ENCODE measurements at regions not wholly inside any gene's neighbourhood (a gene's known extent, or its start where the extent isn't known, plus 50 kb on each side); places are given as distances from the start of the nearest gene placed in this dataset.

DNA sequence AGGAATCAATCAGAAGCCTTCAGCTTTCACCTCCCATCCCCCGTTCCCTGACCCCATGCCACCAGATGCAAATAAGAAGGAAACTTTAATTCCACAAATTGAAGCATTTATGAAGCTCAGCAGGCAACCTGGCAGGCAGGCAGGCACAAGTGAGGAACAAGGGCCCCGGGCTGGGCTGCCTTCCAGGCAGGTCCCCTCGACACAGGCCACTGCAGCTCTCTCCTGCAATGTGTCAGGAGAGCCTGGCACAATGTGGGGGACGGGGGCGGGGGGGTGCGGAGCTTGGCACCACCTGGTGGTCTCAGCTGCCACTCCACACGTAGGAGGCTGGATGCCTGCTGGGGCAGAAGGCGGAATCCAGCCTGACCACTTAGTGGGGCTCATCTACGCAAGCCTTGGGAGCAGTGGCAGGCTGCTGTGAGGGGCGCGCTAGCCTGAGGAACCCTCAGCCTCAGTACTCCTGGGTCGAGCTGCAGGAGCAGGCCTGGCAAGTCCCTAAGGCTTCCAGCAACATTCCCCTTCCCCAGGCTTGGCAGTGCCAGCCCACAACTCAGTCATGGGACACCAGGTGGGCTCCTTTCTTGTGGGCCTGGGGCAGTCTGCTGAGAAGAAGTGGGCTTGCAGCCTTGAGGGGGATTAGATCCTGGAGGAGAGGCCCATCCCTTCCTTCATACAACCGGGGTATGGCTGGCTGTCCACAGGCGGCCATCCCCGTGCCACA lies 50.2 kb upstream of the KCNMB1 start:
- Mint-ChIP-seq H3K9me3 (no peaks in the 10 kb centered on the region), H3K36me3 (no peaks in the 10 kb centered on the region), H3K4me3 (no peak overlapping the region), H3K27ac (no peak overlapping the region), H3K27me3 (ENCODE audit: low read depth) (no peaks in the 10 kb centered on the region), H3K4me1 (peaks cover 21% of the 10 kb centered on the region)
- ChIA-PET POLR2A (no interaction called here), CTCF (interaction anchor here (0.6 to 2.8 kb wide), 9 partner anchors 9 to 1064 kb away, joined by 3 to 15 read pairs (median 4); no protein-coding TSS in a partner anchor)
- DNase-seq (ENCODE audit: low spot score), result no peak
- TF ChIP-seq TCF7 (CRISPR knock-in tag; IDR thresholded peaks at IDR 0.05; ENCODE audit: low read depth), result no peak
- TF ChIP-seq, protein P1, sequence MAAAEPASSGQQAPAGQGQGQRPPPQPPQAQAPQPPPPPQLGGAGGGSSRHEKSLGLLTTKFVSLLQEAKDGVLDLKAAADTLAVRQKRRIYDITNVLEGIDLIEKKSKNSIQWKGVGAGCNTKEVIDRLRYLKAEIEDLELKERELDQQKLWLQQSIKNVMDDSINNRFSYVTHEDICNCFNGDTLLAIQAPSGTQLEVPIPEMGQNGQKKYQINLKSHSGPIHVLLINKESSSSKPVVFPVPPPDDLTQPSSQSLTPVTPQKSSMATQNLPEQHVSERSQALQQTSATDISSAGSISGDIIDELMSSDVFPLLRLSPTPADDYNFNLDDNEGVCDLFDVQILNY (CRISPR knock-in tag; IDR thresholded peaks at IDR 0.05), result no peak
- no peak for TF ChIP-seq FOXJ3 (CRISPR knock-in tag; IDR thresholded peaks at IDR 0.05; ENCODE audit: borderline replicate concordance)
- TF ChIP-seq, protein P2, sequence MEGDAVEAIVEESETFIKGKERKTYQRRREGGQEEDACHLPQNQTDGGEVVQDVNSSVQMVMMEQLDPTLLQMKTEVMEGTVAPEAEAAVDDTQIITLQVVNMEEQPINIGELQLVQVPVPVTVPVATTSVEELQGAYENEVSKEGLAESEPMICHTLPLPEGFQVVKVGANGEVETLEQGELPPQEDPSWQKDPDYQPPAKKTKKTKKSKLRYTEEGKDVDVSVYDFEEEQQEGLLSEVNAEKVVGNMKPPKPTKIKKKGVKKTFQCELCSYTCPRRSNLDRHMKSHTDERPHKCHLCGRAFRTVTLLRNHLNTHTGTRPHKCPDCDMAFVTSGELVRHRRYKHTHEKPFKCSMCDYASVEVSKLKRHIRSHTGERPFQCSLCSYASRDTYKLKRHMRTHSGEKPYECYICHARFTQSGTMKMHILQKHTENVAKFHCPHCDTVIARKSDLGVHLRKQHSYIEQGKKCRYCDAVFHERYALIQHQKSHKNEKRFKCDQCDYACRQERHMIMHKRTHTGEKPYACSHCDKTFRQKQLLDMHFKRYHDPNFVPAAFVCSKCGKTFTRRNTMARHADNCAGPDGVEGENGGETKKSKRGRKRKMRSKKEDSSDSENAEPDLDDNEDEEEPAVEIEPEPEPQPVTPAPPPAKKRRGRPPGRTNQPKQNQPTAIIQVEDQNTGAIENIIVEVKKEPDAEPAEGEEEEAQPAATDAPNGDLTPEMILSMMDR (IDR thresholded peaks at IDR 0.05), result no peak
- TF ChIP-seq, protein P3, sequence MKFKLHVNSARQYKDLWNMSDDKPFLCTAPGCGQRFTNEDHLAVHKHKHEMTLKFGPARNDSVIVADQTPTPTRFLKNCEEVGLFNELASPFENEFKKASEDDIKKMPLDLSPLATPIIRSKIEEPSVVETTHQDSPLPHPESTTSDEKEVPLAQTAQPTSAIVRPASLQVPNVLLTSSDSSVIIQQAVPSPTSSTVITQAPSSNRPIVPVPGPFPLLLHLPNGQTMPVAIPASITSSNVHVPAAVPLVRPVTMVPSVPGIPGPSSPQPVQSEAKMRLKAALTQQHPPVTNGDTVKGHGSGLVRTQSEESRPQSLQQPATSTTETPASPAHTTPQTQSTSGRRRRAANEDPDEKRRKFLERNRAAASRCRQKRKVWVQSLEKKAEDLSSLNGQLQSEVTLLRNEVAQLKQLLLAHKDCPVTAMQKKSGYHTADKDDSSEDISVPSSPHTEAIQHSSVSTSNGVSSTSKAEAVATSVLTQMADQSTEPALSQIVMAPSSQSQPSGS (CRISPR knock-in tag; IDR thresholded peaks at IDR 0.05; ENCODE audit: borderline replicate concordance, low read depth), result no peak
- TF ChIP-seq FOXP1 (CRISPR knock-in tag; IDR thresholded peaks at IDR 0.05; ENCODE audit: borderline replicate concordance), result no peak
- 0 out of 2 replicates have a peak, but pooled peaks have one; percentile 8 for ATAC-seq

All from WTC11 (cell line).